Tibial nerve (tissue), 4 donors: ENCODE measurements at regions not wholly inside any gene's neighbourhood (a gene's known extent, or its start where the extent isn't known, plus 50 kb on each side); places are given as distances from the start of the nearest gene placed in this dataset.

Source experiments
- DNase-seq, 2 donors: peaks; one replicate each; pipeline ENCODE4 v3.0.0-alpha.2; 2019; ENCODE audit warnings: low spot score in 2 of 2
- H3K27ac ChIP-seq, 4 donors: fragments of 200-600 bp; sonication (generic) in 3 of 4; one replicate each; pipeline ENCODE4 v1.5.1; 2017 to 2019; ENCODE audit warnings: mild to moderate bottlenecking in 1 of 4
- H3K27me3 ChIP-seq, 2 donors: fragments of 200-600 bp; sonication (generic) in 1 of 2; one replicate each; pipeline versions ENCODE4 v1.5.1 to v1.6.0; 2017 to 2019
- H3K36me3 ChIP-seq, 3 donors: fragments of 200-600 bp; sonication (generic); one replicate each; pipeline ENCODE4 v1.5.1; 2018 to 2019
- H3K4me1 ChIP-seq, 4 donors: fragments of 200-600 bp; sonication (generic) in 3 of 4; one replicate each; pipeline ENCODE4 v1.5.1; 2017 to 2019
- H3K4me3 ChIP-seq, 4 donors: fragments of 200-600 bp; sonication (generic) in 3 of 4; one replicate each; pipeline ENCODE4 v1.5.1; 2017 to 2019; ENCODE audit warnings: mild to moderate bottlenecking in 1 of 4, moderate library complexity in 1 of 4
- H3K9me3 ChIP-seq, 4 donors: fragments of 200-600 bp; sonication (generic) in 3 of 4; one replicate each; pipeline ENCODE4 v1.5.1; 2017 to 2019
- EP300 ChIP-seq, 2 donors: sonication (generic); formaldehyde crosslinking; IDR thresholded peaks; one replicate each; pipeline ENCODE4 v1.6.1; 2017; ENCODE audit warnings: antibody characterized with exemption in 2 of 2, mild to moderate bottlenecking in 1 of 2
- POLR2A ChIP-seq, 2 donors: fragments of 450-650 bp; IDR thresholded peaks; one replicate each; pipeline ENCODE4 v1.6.1; 2017; ENCODE audit warnings: antibody characterized with exemption in 2 of 2, mild to moderate bottlenecking in 2 of 2, moderate library complexity in 2 of 2
- WGBS, 2 donors: methylation state at CpG; one replicate each; pipeline ENCODE4 v1.1.5; 2018; 5-methylcytosine and 5-hydroxymethylcytosine counted together
- TF ChIP-seq, protein P1 (sequence below), 5 experiments: fragments of 200-600 bp in 3 of 5; fragments of 450-650 bp in 2 of 5; sonication (generic) in 3 of 5; IDR thresholded peaks; one replicate each; pipeline ENCODE4 v1.5.1; 2016 to 2019; ENCODE audit warnings: antibody characterized with exemption in 5 of 5, mild to moderate bottlenecking in 3 of 5, moderate library complexity in 2 of 5

DNA sequence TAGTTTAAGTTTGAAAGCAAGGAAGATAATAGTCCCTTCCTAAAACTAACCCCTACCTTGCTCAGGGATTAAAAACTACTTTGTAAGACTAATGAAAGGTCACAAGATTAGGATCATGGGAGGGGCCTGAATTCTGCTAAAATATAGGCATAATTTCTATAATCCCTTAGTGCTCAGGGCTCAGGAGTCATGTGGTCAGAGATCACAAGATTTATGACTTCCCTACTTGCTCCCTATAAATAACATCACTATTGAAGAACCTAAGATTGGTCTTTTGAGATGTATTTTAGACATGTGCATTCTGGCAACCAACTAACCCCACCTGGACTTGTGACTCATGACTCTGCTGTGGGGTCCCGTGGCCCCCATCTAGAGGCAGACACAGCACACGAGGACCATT lies 81.1 kb downstream of the STMND1 start:
- Histone ChIP-seq H3K9me3 (no peaks in the 10 kb centered on the region), H3K4me3 (no peak overlapping the region), H3K36me3 (no peaks in the 10 kb centered on the region), H3K27ac (no peak overlapping the region), H3K4me1 (no peaks in the 10 kb centered on the region), H3K27me3 (no peaks in the 10 kb centered on the region)
- WGBS, 2 donors = 59 to 66% methylated on average over 2 of the region's 2 CpGs
- no peak for TF ChIP-seq POLR2A (IDR thresholded peaks at IDR 0.05)
- TF ChIP-seq, protein P1, sequence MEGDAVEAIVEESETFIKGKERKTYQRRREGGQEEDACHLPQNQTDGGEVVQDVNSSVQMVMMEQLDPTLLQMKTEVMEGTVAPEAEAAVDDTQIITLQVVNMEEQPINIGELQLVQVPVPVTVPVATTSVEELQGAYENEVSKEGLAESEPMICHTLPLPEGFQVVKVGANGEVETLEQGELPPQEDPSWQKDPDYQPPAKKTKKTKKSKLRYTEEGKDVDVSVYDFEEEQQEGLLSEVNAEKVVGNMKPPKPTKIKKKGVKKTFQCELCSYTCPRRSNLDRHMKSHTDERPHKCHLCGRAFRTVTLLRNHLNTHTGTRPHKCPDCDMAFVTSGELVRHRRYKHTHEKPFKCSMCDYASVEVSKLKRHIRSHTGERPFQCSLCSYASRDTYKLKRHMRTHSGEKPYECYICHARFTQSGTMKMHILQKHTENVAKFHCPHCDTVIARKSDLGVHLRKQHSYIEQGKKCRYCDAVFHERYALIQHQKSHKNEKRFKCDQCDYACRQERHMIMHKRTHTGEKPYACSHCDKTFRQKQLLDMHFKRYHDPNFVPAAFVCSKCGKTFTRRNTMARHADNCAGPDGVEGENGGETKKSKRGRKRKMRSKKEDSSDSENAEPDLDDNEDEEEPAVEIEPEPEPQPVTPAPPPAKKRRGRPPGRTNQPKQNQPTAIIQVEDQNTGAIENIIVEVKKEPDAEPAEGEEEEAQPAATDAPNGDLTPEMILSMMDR (IDR thresholded peaks at IDR 0.05) = no peak
- no peak for TF ChIP-seq EP300 (IDR thresholded peaks at IDR 0.05)
- no peak for DNase-seq

GRCh38 chr6:17186925-17187324 lies 85.1 kb downstream of the STMND1 start:
- WGBS, 2 donors = 94 to 98% methylated on average over 1 of the region's 1 CpG
- no peak for TF ChIP-seq POLR2A (IDR thresholded peaks at IDR 0.05)
- no peak for TF ChIP-seq EP300 (IDR thresholded peaks at IDR 0.05)
- TF ChIP-seq, protein P1 (IDR thresholded peaks at IDR 0.05) = no peak
- Histone ChIP-seq H3K27me3 (no peaks in the 10 kb centered on the region), H3K27ac (no peak overlapping the region), H3K4me3 (no peak overlapping the region), H3K36me3 (no peaks in the 10 kb centered on the region), H3K9me3 (no peaks in the 10 kb centered on the region), H3K4me1 (no peaks in the 10 kb centered on the region)
- no peak for DNase-seq

- H3K27ac ChIP-seq = no peak overlapping the region
- WGBS, 2 donors = 72 to 75% methylated on average over 3 of the region's 3 CpGs
These were observed 87.9 kb upstream of the RBM24 start for GRCh38 chr6:17193106-17193775.

DNA sequence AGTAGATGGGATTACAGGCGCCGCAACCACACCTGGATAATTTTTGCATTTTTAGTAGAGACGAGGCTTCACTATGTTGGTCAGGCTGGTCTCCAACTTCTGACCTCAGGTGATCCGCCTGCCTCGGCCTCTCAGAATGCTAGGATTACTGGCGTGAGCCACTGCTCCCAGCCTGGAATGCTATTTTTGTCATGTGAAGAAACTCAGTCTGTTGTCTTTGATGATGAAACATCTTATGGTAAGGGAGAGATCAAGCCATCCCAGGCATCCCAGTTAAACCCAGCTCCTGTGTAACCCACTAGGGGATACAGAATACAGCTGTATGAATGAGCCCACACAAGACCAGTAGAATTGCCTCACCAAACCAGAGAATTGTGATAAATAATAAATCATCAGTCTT lies 83.6 kb upstream of the RBM24 start:
- no peak overlapping the region for H3K4me3 ChIP-seq
- TF ChIP-seq POLR2A (IDR thresholded peaks at IDR 0.05) (no peak), EP300 (IDR thresholded peaks at IDR 0.05) (no peak)
- TF ChIP-seq, protein P1 (IDR thresholded peaks at IDR 0.05) = no peak
- peaks cover 0 to 5% (median 0%) of the 10 kb centered on the region in 4 donors for H3K9me3 ChIP-seq
- no peak for DNase-seq
- no peak overlapping the region for H3K27ac ChIP-seq
- no peaks in the 10 kb centered on the region for H3K36me3 ChIP-seq
- H3K4me1 ChIP-seq = no peaks in the 10 kb centered on the region
- no peaks in the 10 kb centered on the region for H3K27me3 ChIP-seq
- WGBS, 2 donors = 84 to 92% methylated on average over 6 of the region's 6 CpGs

More at GRCh38 chr6:17193106-17193775, 87.9 kb upstream of the RBM24 start:
- no peaks in the 10 kb centered on the region for H3K36me3 ChIP-seq
- TF ChIP-seq, protein P1 (IDR thresholded peaks at IDR 0.05) = no peak
- H3K9me3 ChIP-seq = no peaks in the 10 kb centered on the region
- no peaks in the 10 kb centered on the region for H3K4me1 ChIP-seq
- DNase-seq = no peak
- H3K27me3 ChIP-seq = no peaks in the 10 kb centered on the region
- H3K4me3 ChIP-seq = no peak overlapping the region

GRCh38 chr6:17200395-17200794 lies 80.8 kb upstream of the RBM24 start:
- no peak overlapping the region for H3K4me3 ChIP-seq
- no peaks in the 10 kb centered on the region for H3K4me1 ChIP-seq
- no peaks in the 10 kb centered on the region for H3K27me3 ChIP-seq
- 54 to 64% methylated on average over 26 to 30 of the region's 34 CpGs for WGBS, 2 donors
- H3K9me3 ChIP-seq = peaks cover 0 to 5% (median 0%) of the 10 kb centered on the region in 4 donors
- TF ChIP-seq, protein P1 (IDR thresholded peaks at IDR 0.05) = no peak
- TF ChIP-seq POLR2A (IDR thresholded peaks at IDR 0.05) (no peak), EP300 (IDR thresholded peaks at IDR 0.05) (no peak)
- no peaks in the 10 kb centered on the region for H3K36me3 ChIP-seq
- H3K27ac ChIP-seq = no peak overlapping the region
- DNase-seq = no peak
